Skin of body (tissue), 1 donor: ENCODE measurements at regions not wholly inside any gene's neighbourhood (a gene's known extent, or its start where the extent isn't known, plus 50 kb on each side); places are given as distances from the start of the nearest gene placed in this dataset.
A peak's percentile ranks its signal among the peaks of the same experiment; 100 is the strongest.

ENCODE experiments used
- DNase-seq: peaks from one replicate; lab custom pipeline; 2025; lab: John Stamatoyannopoulos, UW

DNA sequence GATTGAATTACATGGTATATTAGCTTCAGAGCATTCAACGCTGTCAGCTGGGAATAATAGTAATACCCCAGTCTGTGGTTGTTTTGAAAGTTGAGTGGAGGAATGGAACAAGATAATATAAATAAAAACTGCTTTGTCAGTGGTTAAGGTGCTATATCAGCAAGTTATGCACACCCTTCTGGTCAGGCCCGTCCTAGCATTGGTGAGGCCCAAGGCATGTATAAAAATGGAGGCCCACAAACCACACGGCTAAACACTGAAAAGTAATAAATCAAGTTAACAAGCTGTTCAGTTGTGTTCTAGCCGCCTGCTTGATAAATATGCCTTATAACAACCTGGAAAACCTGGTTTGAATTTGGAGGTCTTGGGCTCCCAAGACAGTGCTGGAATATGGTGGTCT, 77.4 kb downstream of the PSMG1 start:
- DNase-seq: no peak

DNA sequence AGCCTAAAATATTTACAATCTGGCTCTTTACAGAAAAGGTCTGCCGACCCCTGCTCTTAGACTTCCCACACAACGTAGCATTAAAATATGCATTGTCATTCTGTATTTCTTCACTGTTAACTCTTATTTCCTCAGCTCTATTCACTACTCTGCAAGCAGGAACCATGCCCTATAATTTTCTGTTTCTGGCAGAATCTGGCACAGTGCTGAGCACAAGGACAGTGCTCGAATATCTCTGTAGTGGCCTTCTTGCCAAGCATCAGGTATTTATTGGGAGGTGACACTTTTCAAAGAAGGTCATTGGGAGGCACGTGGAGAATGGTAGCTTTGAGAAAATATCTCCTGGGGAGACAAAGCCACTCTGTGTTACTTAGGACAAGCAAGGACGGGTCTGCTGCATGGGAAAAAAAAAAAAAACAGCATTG, 77.9 kb downstream of the PSMG1 start:
- no peak for DNase-seq

DNA sequence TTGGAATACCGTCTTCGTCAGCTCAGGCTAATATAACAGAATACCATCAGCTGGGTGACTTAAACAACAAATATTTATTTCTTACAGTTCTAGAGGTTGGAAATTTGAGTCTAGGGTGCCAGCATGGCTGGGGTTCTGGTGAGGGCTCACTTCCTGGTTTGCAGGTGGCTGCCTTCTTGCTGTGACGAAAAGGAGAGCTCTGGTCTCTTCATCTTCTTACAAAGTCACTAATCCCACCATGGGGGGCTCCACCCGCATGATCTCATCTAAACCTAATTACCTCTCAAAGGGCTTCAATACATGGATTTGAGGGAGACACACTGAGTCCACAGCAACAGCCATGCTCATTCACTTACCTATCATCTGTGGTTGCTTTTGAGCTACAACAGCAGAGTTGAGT, 78.3 kb downstream of the PSMG1 start:
- DNase-seq: no peak

DNA sequence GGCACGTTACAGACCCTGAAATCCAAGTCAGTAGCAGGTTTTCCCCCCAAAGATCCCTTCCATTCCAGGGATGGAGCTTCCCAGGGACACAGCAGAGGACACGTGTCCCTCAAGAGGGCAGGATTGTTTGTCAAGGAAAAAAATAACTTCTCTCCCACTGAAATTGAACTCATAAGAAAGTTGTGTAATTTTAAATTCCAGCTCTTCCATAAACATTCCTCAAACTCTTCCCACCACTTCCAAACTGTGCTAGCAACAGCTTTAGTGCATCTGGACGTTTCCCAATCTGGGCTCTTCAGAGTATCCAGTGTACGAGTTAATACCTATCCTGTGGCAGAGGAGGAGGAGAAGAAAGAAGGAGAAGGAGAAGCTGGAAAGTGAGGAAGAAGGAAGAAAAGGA, 79.6 kb downstream of the PSMG1 start:
- DNase-seq: peak; percentile 66

DNA sequence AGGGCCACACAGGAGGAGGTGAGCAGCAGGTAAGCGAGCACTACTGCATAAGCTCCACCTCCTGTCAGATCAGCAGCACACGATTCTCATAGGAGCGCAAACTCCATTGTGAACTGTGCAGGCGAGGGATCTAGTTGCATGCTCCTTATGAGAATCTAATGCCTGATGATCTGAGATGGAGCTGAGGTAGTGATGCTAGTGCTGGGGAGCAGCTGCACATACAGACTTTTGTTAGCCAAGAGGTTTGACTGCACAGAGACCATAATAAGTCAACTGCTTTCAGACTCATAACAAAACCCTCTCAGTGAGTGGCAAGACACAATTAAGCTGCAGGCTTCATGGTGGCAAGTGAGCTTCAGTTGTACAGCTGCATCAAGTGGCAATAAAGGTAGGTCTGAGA, 83.4 kb downstream of the PSMG1 start:
- DNase-seq: no peak

DNA sequence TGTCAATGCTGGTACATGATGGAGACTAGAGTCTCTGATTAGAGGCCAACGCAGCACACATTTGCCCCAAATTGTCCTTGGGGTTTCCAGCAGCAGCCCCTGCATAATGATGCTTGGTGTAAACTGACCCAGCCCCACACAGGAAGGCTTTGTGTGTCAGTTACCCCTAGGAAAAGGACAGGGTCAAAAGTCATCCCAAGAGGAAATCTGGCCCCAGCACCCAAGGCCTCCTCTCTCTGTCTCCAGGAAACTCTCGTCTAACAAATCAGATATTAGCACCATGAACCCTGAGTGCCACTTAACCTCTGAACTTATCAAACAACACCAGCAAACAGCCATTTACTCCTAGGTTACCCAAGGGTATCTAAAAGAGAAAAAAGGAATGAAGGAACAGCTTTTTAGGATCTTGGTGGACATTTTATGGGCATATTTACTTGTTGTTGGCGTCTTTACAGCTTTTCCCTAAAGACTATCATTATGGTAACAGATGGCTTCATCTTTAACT, 84.5 kb downstream of the PSMG1 start:
- DNase-seq: no peak

DNA sequence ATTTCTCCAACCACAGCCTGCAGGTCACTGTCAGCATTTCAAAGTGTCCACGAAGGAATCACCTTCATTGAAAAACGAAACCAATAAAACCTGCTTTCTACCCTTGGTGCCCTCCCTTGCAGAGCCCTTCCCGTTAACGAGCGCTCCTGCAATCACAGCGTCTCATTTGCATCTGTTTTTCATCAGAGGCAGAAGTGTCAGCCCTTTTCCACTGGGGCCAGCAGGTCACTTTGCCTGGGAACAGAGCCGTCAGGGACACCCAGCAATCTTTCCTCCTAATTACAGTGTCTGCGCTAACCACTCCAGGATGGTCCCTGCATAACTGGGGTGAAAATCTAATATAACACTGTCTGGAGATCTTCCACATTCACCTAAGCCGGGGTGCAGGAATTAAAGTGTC, 85.3 kb downstream of the PSMG1 start:
- DNase-seq: no peak

DNA sequence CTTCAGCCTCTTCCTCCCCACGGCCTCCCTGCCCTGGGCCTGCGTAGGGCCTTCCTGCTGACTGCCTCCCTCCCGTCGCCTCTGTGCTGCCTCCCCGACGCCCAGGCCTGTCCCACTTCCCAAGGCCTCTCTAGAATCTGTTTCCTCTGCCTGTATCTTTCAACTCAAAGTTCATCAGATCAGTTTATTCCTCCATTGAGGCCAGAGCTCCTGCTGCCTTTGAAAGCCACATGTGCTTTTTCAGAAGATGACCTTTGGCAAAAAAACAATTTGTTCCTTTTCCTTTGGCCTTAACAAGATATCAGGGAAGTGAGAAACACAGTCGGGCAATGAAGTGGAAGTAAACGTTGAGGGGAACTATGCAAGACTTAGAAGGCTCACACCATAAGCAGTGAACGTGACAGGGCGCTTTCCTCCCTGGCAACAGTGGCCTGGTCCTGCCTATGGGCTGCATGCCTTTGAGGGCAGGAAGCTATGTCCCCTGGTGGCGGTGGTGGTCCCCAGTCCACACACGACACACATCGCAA, 85.9 kb downstream of the PSMG1 start:
- DNase-seq: no peak

DNA sequence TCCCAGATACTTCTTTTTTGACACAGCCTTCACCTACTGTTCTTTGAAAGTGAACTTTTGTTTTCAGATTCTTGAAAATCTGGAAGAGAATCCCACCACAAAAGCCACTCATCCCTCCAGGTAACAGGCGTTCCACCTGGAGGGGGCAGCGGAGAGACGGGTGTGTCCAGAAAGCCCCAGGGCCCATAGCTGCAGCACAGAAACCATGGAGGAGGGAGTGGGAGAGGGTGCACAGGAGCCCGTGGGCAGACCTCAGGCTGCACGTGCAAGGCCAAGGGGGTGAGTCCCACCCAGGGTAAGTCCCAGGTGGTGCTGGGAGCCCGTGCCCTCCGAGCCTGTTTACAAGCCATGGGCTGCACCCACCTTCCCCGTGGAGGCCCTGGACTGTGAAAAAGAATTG, 86.5 kb downstream of the PSMG1 start:
- DNase-seq: no peak

DNA sequence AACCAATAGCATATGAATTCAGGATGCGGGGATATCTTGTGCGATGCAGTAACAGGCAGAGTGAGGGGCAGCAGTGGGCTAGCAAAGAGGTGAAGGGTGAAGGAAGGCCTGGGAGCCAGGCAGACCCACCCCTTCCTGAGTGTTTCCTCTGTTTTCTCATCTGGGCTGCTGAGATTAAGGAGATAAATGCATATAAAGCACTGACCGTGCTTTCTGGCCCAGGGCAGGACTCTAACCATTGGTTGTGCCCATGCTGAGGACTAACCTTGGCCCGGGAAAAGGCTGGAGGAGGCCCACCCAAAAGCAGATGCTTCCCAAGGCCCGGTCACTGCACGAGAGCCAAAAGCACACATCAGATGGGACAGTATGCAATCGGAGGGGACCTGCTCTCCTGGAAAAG, 87.6 kb downstream of the PSMG1 start:
- no peak for DNase-seq

DNA sequence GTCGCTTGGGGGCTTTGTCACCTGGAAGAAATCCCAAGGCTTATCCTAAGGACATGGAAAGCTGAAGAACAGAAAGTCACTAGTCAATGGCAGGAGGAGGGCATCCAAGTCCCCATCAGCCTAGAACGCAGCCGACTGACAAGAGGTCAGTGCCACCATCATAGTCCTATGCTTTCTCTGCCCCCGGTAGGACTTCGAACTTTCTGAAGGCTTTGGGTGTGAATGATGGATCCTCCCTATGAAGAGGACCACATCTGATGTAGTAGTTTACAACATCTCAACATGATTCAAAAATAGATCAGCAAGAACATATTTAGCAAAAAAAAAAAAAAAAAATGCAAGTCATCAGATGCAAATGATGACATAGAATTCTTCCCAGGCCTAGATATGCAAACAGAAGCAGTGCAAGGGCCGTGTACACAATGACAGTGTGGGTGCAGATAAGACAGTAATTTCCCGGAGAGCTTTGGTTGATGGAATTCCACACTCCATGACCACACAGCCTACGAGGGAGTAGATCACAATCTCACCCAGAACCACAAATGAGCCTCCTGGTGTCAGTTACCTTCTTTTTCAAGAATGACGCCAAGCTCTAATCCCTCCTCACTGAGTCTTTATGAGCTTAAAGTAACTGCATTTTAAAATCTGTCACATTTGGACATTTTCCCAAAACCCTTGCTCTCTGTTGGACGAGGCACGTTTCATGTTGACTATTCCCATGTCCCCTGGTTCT, 88.2 kb downstream of the PSMG1 start:
- DNase-seq: no peak

DNA sequence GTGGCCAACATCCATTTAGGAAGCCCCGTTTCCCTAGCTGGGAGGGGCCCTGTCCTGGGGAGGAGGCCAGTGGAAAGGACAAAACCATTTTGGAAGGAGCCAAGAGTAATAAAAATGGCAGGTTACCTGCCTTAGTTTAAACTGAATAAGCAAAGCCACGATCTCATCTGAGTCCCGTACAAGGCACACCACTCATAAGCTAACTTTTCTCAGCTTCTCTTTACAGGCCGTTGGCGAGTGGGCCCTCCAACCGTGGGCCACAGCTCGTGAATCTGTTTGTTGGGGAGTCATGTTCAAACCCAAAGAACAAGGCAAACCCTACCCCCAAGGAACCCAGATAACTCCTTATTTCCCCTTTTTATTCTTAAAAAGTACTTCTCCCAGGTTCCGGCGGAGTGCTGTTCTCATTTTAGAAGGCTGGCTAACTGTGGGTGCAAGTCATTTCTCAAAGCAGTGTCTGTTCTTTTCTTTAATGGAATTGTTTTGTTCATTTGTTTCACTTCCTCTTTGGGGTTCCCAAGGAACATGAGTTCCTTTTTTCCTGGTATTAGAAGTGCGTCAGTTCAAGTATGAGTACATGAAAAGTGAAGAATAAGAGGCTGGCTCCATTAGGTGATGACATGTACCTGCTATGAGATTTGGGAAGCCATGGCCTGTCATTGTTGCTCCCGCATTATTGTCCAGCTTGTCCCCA, 89.0 kb downstream of the PSMG1 start:
- DNase-seq: no peak

DNA sequence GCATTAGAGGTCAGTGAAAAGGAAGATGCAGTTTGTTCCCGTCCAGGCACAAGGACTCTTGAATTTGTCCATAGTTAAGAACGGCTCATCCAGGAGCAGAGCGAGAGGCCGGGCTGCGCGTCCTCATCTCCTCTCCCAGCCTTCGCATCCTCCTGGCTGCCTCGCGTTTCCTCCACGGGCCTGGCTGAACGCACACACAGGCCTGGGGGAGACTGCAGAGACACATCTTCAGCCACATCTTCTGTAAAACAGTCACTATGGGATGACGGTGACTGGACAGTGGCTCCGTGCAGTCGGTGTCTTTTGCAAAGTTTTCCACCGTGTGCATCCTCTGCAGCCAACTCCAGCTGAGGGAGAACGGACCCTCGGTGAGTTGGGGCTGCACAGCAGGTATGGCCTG, 89.7 kb downstream of the PSMG1 start:
- no peak for DNase-seq

DNA sequence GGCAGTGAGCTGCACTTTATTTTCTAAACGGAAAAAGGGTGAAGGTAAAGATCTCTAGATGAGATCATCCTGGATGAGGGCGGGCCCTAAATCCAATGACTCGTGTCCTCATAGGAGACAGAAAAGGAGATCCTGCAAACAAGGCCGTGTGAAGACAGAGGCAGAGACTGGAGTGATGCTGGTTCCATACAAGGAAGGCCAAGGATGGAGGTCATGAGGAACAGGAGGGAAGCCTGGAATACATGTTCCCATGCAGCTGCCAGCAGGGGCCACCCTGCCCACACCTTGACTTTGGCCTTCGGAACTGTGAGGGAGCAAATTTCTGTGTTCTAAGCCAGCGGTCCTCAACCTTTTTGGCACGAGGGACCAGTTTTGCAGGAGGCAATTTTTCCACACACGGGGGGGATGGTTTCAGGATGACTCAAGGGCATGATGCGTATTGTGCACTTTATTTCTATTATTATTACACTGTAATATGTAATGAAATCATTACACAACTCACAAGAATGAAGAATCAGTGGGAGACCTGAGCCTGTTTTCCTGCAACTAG, 94.3 kb downstream of the PSMG1 start:
- no peak for DNase-seq

DNA sequence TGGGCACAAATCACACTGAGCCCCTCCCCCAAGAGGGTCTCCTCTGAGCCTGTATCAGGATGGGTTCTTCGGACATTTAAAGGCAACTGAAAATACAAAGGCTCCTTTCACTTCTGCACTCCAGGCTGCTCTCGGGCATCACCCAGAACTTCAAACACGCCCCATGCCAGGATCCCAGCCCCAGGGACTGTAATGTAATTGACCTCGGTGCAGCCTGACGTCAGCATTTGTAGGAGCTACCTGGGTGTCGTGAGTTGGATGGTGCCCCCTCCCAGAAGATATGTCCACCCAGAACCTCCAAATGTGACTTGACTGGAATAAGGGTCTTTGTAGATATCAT, 95.2 kb downstream of the PSMG1 start:
- no peak for DNase-seq

DNA sequence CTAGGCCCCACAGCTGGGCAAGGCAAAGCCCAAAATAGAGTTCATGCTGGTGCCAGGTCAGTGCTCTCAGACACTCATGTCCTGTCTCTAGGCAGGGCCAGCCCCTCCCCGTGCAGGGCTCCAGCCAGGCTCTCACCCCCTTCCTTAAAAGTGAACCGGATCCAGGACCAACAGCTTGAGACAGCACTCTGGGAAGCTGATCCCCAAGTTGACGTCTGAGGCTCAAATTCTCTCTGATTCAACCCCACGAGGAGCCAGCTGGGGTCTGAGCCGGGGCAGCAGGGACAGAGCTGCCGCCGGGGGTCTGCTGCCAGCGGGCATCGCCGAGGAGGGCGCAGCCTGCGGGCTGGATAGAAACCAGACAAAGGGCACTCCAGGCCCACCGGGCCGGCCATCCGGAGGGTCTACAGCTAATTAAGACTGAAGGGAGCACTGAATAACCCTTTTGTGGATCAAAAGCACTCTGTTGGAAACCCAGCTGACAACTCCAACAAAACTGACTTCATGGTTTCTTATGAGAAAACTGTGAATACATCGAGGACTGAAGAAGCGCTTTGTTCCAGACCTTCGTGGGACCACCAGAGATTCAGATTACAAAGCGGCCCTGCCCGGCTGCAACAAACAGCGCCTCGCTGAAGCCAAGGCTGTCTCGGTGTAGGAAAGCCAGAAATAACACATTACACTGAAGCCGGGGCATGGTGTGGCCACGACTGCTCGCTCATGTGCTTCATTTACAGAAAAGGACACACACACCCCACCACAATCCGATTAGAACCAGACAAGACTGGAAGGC, 95.8 kb downstream of the PSMG1 start:
- DNase-seq: no peak

DNA sequence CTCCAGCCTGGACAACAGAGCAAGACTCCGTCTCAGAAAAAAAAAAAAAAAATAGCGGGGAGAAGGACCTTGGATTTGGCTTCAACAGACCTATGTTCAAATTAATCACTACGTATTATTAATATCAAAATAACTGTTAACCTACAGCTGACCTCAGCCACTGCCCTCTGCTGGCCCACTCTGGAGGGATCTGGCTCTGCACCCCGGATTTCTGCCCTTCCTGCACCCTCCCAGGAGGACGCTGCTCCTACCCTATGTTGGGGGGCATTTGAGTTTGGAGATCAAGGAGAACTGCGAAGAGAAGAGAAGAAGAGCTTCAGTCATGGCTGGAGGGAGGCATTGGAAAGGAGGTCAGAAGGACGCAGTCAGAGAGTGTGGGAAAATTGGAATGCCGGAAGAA, 96.7 kb downstream of the PSMG1 start:
- no peak for DNase-seq

DNA sequence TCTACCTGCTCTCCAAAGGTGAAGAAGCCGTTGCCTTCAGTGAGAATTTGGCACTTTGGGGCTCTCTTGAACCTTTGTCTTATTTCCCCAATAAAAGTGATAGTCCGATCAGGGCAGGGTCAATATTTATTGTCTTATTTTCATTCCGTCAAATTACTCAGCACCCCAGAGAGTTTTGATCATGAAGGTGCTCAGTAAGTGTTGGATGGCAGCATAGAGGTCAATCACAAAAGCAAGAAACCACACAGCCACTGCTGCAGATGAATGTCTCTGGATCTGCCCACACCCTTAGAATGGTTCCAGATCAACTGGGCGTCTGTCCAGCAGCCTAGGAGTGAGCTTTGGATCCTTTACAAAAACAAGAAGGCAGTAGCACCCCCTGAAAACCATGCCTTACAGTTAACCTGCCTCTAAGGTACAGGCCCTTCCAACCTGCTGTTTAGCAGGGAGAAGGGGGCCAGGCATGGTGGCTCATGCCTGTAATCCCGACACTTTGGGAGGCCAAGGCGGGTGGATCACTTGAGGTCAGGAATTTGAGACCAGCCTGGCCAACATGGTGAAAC, 97.3 kb downstream of the PSMG1 start:
- DNase-seq: no peak

DNA sequence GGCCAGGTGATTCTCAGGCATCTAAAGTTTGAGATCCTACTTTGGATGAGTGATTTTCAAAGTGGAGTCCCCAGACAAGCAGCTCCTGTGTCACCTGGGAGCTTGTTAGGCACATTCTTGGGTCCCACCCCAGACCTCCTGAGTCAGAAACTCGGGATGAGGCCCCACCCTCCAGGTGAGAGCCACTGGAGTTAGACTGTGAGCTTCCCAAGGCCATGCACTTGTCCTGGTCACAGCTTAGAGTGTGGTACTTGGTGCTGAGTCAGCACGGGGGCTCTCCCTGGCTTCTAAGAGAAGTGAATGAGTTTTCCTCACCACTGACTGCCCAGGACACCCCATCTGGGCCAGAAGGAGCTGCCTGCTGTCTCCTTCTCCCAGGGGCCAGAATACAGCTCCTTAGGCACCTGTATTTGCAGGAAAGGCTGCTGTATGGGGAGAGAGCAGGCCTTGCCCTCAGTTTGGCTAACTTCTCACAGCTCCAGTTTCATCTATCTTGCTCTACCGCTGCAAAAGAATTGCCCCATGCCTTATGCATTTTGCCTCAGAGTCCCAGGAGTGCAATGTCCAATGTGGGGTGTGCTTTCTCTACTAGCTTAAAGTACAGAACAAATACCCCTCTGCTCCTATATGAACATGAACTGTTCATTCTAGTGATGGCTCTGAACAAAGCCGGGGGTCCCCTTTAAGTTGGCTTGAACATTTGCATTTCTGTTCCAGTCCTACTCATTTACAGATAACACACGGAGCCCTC, 98.1 kb downstream of the PSMG1 start:
- no peak for DNase-seq

DNA sequence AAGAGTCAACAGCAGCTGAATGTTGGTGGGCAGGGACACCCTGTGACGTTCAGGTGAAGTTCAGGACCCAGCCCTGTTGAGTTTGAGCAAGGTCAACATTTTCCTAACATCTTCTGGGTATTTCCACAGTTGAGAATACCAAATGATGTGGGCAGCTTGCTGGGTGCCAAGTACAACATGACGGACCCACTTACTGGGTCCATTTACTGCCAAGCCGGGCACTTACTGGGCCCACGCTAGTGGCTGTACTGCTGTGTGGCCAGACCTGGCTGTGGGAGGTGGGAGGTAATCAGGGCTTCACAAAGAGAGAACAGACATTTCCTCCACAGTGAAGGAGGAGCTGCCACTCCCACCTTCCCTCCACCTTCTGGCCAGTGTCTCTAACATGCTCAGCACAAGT, 99.2 kb downstream of the PSMG1 start:
- DNase-seq: no peak
